Ovary (tissue), 7 donors: ENCODE measurements at regions not wholly inside any gene's neighbourhood (a gene's known extent, or its start where the extent isn't known, plus 50 kb on each side); places are given as distances from the start of the nearest gene placed in this dataset.

ENCODE experiments used
- DNase-seq, 5 donors: peaks; one replicate each; pipeline ENCODE4 v3.0.0-alpha.2; 2019 to 2020
- H3K27ac ChIP-seq, 2 donors: fragments of 200-600 bp; one replicate each; pipeline versions ENCODE4 v1.5.1 to v1.8.0; 2019 to 2022
- H3K27me3 ChIP-seq: fragments of 200-600 bp; one replicate; pipeline ENCODE4 v1.8.0; 2022
- H3K36me3 ChIP-seq: fragments of 200-600 bp; sonication (generic); one replicate; pipeline ENCODE4 v1.5.1; 2019
- H3K4me1 ChIP-seq: one replicate; pipeline ENCODE4 v1.8.1; 2013; ENCODE audit warnings: mild to moderate bottlenecking, moderate library complexity; ENCODE audit not compliant: insufficient read depth
- H3K4me3 ChIP-seq: fragments of 200-600 bp; sonication (generic); one replicate; pipeline ENCODE4 v1.5.1; 2017
- H3K9me3 ChIP-seq, 2 donors: fragments of 200-600 bp in 1 of 2; sonication (generic) in 1 of 2; one replicate each; pipeline versions ENCODE4 v1.5.1 to v1.8.1; 2013 to 2019; ENCODE audit warnings: mild to moderate bottlenecking in 1 of 2, moderate library complexity in 1 of 2
- EP300 ChIP-seq: sonication (generic); formaldehyde crosslinking; IDR thresholded peaks from one replicate; pipeline ENCODE4 v1.6.1; 2017; ENCODE audit warnings: antibody characterized with exemption
- POLR2A ChIP-seq: fragments of 450-650 bp; IDR thresholded peaks from one replicate; pipeline ENCODE4 v1.6.1; 2017; ENCODE audit warnings: antibody characterized with exemption, mild to moderate bottlenecking, moderate library complexity
- WGBS, 3 donors: extraction: QIAGEN DNeasy Blood & Tissue Kit in 1 of 3; methylation state at CpG; one replicate each; pipeline versions ENCODE4 v1.1.5 to v1.1.7; 2013 to 2017; 5-methylcytosine and 5-hydroxymethylcytosine counted together
- intact Hi-C, 4 donors: fragments of 100-400 bp; cut with DNase I; formaldehyde crosslinking; loops; one replicate each; pipeline versions ENCODE4 v1.11.0 to v1.15.1; 2022 to 2023
- TF ChIP-seq, protein P1 (sequence below), 3 donors: fragments of 450-650 bp in 2 of 3; fragments of 200-600 bp in 1 of 3; IDR thresholded peaks; one replicate each; pipeline versions ENCODE4 v1.5.1 to v1.8.0; 2016 to 2022; ENCODE audit warnings: antibody characterized with exemption in 3 of 3, mild to moderate bottlenecking in 1 of 3
- donor health status: DM: no; HTN: no; CAD: no; lungs with moderate emphysema.
- donor health status: DM: no; HTN: no; CAD: no.
- donor health status: Bipolar disorder and iron deficiency.
- donor health status: DM: no; HTN: no; CAD: no.
- donor health status: DM: yes; HTN: yes; CAD: no.

DNA sequence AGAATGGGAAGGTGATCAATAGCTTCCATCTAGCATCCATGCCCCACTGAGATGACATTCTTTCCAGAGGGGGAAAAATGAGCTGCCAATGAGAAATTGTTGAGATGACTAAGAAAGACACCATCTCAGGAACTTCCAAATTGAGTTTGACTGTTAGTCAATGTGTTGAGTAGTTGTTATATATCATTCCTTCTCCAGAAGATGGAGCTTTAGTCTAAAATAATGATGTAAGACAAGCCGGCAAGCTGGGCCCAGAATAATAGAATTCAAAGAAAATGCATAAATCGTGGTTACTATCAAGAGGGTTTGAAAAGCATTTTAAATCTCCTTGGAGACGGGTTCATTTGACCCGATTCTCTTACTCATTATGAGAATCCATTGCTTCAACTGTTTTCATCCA lies 71.0 kb upstream of the ATF7IP2 start:
- Histone ChIP-seq H3K27ac (no peak overlapping the region), H3K36me3 (no peaks in the 10 kb centered on the region), H3K27me3 (no peaks in the 10 kb centered on the region), H3K9me3 (no peaks in the 10 kb centered on the region), H3K4me3 (no peak overlapping the region), H3K4me1 (no peaks in the 10 kb centered on the region)
- DNase-seq = no peak
- intact Hi-C loops = loop anchor here in 3 of 4 donors (10.0 kb wide), 1 partner anchor 190 kb away; no protein-coding TSS in a partner anchor
- 9% methylated on average over 4 of the region's 4 CpGs for WGBS, 3 donors
- TF ChIP-seq, protein P1, sequence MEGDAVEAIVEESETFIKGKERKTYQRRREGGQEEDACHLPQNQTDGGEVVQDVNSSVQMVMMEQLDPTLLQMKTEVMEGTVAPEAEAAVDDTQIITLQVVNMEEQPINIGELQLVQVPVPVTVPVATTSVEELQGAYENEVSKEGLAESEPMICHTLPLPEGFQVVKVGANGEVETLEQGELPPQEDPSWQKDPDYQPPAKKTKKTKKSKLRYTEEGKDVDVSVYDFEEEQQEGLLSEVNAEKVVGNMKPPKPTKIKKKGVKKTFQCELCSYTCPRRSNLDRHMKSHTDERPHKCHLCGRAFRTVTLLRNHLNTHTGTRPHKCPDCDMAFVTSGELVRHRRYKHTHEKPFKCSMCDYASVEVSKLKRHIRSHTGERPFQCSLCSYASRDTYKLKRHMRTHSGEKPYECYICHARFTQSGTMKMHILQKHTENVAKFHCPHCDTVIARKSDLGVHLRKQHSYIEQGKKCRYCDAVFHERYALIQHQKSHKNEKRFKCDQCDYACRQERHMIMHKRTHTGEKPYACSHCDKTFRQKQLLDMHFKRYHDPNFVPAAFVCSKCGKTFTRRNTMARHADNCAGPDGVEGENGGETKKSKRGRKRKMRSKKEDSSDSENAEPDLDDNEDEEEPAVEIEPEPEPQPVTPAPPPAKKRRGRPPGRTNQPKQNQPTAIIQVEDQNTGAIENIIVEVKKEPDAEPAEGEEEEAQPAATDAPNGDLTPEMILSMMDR (IDR thresholded peaks at IDR 0.05) = no peak
- no peak for TF ChIP-seq POLR2A
- no peak for TF ChIP-seq EP300

DNA sequence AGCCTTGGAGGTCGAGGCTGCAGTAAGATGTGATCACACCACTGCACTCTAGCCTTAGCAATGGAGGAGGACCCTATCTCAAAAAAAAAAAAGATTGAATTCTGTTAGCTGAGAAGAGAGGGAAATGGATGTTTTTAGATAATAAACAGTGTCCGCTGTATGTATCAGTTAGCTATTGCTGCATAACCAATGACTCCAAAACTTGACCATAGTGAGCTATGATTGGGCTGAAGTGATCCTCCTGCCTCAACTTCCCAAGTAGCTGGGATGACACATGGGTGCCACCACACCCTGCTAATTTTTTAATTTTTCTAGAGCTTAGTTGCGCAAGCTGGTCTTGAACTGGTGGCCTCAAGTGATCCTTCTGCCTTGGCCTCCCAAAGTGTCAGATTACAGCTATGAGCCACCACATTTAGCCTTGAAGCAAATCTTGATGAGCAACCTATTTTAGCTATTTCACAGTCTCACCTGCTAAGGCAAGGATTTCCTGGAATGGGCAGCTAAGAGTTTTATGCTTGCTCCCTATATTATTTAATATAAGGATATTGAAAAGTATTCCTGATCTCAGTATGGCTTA lies 68.3 kb upstream of the ATF7IP2 start:
- H3K4me3 ChIP-seq = no peak overlapping the region
- no peaks in the 10 kb centered on the region for H3K27me3 ChIP-seq
- H3K4me1 ChIP-seq = no peaks in the 10 kb centered on the region
- WGBS, 3 donors = 94 to 95% (median 95%) methylated on average over 3 of the region's 3 CpGs
- H3K27ac ChIP-seq = no peak overlapping the region
- H3K36me3 ChIP-seq = no peaks in the 10 kb centered on the region
- TF ChIP-seq, protein P1 (IDR thresholded peaks at IDR 0.05) = no peak
- TF ChIP-seq EP300 (no peak), POLR2A (no peak)
- DNase-seq = no peak
- intact Hi-C loops = loop anchor here in 3 of 4 donors (10.0 kb wide), 1 partner anchor 187 kb away; no protein-coding TSS in a partner anchor
- H3K9me3 ChIP-seq = no peaks in the 10 kb centered on the region

DNA sequence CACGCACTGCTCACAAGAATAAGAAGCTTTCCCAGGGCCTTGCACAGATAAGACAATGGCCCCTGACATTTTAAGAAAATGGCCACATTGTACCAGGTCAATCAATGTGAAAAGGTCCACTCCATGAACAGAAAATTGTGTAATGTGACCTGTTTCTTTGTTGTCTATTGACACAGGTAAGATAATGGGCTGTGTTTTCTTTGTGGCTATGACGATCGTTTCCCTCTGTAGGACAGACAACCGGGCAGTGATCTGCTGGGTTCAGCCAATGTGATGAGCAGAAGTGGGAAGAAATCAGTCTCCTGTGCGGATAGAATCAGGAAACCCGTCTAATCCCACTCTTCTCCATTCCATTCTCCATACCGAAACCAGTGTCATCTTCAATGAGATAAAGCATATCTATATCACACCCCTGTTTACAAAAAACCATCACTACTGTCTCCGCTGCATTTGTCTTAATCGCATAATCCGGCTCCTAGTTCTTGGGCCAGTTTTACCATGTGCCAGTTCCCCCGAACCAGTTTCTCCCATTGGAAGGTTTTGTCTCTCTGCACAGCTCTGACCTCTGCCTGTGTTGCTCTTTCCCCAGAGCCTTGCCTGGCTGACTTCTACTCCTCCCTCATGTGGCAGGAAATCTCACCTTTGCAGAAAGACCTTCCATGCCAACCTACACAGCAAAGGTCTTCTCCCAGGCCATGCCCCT lies 66.9 kb upstream of the ATF7IP2 start:
- DNase-seq = no peak
- H3K36me3 ChIP-seq = no peaks in the 10 kb centered on the region
- TF ChIP-seq EP300 = no peak
- TF ChIP-seq, protein P1 (IDR thresholded peaks at IDR 0.05) = no peak
- TF ChIP-seq POLR2A = no peak
- H3K27ac ChIP-seq = no peak overlapping the region
- H3K4me1 ChIP-seq = no peaks in the 10 kb centered on the region
- no peaks in the 10 kb centered on the region for H3K27me3 ChIP-seq
- 72 to 75% (median 74%) methylated on average over 11 of the region's 11 CpGs for WGBS, 3 donors
- no peaks in the 10 kb centered on the region for H3K9me3 ChIP-seq
- intact Hi-C loops = loop anchor here in 3 of 4 donors (10.0 kb wide), 1 partner anchor 186 kb away; no protein-coding TSS in a partner anchor
- no peak overlapping the region for H3K4me3 ChIP-seq

DNA sequence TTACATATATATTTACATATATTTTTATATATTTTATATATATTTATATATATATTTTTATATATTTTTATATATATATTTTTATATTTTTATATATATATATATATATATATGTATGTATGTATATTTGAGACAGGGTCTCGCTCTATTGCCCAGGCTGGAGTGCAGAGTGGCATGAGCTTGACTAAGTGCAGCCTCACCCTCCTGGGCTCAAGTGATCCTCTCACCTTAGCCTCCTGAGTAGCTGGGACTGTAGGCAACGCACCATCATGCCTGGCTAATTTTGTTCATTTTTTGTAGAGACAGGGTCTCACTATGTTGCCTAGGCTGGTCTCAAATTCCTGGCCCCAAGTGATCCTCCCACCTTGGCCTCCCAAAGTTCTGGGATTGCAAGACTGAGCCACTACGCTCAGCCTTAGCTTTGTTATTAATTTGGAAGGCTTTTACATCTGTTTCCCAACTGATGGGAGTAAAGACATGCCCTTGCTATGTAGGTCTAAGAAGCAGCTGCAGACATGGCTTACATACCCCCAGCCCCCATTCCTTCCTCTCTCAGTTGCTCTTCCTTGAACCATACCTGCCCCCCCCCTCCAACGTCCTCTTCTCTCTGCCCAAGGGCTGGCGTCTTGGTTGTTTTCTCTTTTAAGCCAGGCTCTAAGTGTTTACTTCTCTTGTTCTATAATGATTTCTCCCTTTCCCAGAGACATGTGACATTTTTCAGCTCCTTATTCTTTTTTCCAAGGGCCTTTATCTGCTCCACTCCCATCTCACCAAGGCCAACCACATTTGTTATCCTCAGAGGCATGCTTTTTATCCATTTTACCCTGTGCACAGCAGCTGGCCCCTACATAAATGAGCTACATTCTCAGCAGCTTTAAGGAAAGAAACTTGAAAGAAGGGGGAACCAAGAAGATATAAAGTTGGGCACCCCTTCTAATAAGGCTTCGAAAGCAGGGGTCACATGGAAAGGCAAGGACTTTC lies 64.2 kb upstream of the ATF7IP2 start:
- WGBS, 3 donors = 44 to 47% (median 45%) methylated on average over 6 of the region's 6 CpGs
- TF ChIP-seq POLR2A = no peak
- TF ChIP-seq, protein P1 (IDR thresholded peaks at IDR 0.05) = no peak
- no peak for TF ChIP-seq EP300
- intact Hi-C loops = no loop called here
- Histone ChIP-seq H3K36me3 (no peaks in the 10 kb centered on the region), H3K27ac (no peak overlapping the region), H3K27me3 (no peaks in the 10 kb centered on the region), H3K4me1 (no peaks in the 10 kb centered on the region), H3K9me3 (no peaks in the 10 kb centered on the region), H3K4me3 (no peak overlapping the region)
- no peak for DNase-seq
